SK-N-SH (cell line): ENCODE measurements at regions not wholly inside any gene's neighbourhood (a gene's known extent, or its start where the extent isn't known, plus 50 kb on each side); places are given as distances from the start of the nearest gene placed in this dataset.

Source experiments
- CTCF ChIA-PET: fragments of 300-600, 350-600 bp; formaldehyde crosslinking; extraction: SDS; loops from one replicate; lab custom pipeline; 2021; lab: Yijun Ruan, JAX
- POLR2A ChIA-PET: fragments of 350-600 bp; sonication (Branson Sonifier 250); formaldehyde crosslinking; extraction: SDS; loops from one replicate; lab custom pipeline; 2020; ENCODE audit warnings: antibody characterized with exemption, inconsistent platforms; lab: Yijun Ruan, JAX
- DNase-seq: peaks from one replicate; pipeline ENCODE4 v3.0.0; 2012
- H2AFZ ChIP-seq: fragments of 200-600 bp; sonication (generic); 2 replicates; pipeline ENCODE4 v1.8.1; 2016; ENCODE audit warnings: antibody characterized with exemption, mild to moderate bottlenecking, low read depth
- H3F3A ChIP-seq: fragments of 200-600 bp; sonication (generic); replicated peaks from 2 replicates; pipeline ENCODE3; 2016; ENCODE audit warnings: antibody characterized with exemption, mild to moderate bottlenecking; ENCODE audit not compliant: insufficient read depth
- H3K27ac ChIP-seq, 2 experiments: fragments of 200-500 bp in 1 of 2; fragments of 200-600 bp in 1 of 2; sonication (Bioruptor generic) in 1 of 2; sonication (generic), shearing (Covaris generic) in 1 of 2; 2 replicates each; pipeline versions ENCODE4 v1.5.1 to v1.6.1; 2014 to 2016; ENCODE audit warnings: low read depth in 2 of 2, inconsistent platforms in 1 of 2, low read length in 1 of 2, mild to moderate bottlenecking in 1 of 2, mixed read lengths in 1 of 2
- H3K27me3 ChIP-seq: fragments of 200-600 bp; sonication (generic), shearing (Covaris generic); 2 replicates; pipeline ENCODE4 v1.6.1; 2016; ENCODE audit warnings: mixed run types; ENCODE audit not compliant: insufficient read depth
- H3K36me3 ChIP-seq, 2 experiments: fragments of 200-500 bp in 1 of 2; fragments of 200-600 bp in 1 of 2; sonication (Bioruptor generic) in 1 of 2; sonication (generic) in 1 of 2; replicated peaks in 1 of 2; 2 replicates each; pipeline versions ENCODE3 to v1.5.1; 2014 to 2016; ENCODE audit warnings: low read length in 1 of 2, mild to moderate bottlenecking in 1 of 2; ENCODE audit not compliant: insufficient read depth in 2 of 2, control insufficient read depth in 1 of 2
- H3K4me1 ChIP-seq, 2 experiments: fragments of 200-500 bp in 1 of 2; fragments of 200-600 bp in 1 of 2; sonication (Bioruptor generic) in 1 of 2; sonication (generic), shearing (Covaris generic) in 1 of 2; 2 replicates each; pipeline versions ENCODE4 v1.5.1 to v1.6.1; 2014 to 2016; ENCODE audit warnings: low read depth in 1 of 2, low read length in 1 of 2, mixed run types in 1 of 2; ENCODE audit not compliant: insufficient read depth in 2 of 2, control insufficient read depth in 1 of 2
- H3K4me2 ChIP-seq: fragments of 200-600 bp; sonication (generic), shearing (Covaris generic); 2 replicates; pipeline ENCODE4 v1.6.1; 2017; ENCODE audit warnings: mixed run types
- H3K4me3 ChIP-seq, 2 experiments: fragments of 200-500 bp in 1 of 2; fragments of 200-600 bp in 1 of 2; sonication (Bioruptor generic) in 1 of 2; sonication (generic), shearing (Covaris generic) in 1 of 2; 2 replicates each; pipeline versions ENCODE4 v1.5.1 to v1.8.1; 2014 to 2016; ENCODE audit warnings: low read depth in 2 of 2, inconsistent platforms in 1 of 2, low read length in 1 of 2, mild to moderate bottlenecking in 1 of 2, mixed read lengths in 1 of 2, moderate library complexity in 1 of 2
- H3K79me2 ChIP-seq: fragments of 200-600 bp; sonication (generic); 2 replicates; pipeline ENCODE4 v1.8.1; 2017; ENCODE audit warnings: mild to moderate bottlenecking; ENCODE audit not compliant: insufficient read depth
- H3K9ac ChIP-seq: fragments of 200-600 bp; sonication (generic); 2 replicates; pipeline ENCODE4 v1.6.1; 2017; ENCODE audit warnings: mixed run types
- H3K9me2 ChIP-seq: fragments of 200-600 bp; sonication (generic); 2 replicates; pipeline ENCODE4 v1.6.1; 2017; ENCODE audit warnings: mixed run types
- H3K9me3 ChIP-seq: fragments of 200-600 bp; sonication (generic); 2 replicates; pipeline ENCODE4 v1.6.1; 2017; ENCODE audit warnings: mixed run types, mild to moderate bottlenecking, moderate library complexity
- H4K20me1 ChIP-seq: fragments of 200-600 bp; sonication (generic); 2 replicates; pipeline ENCODE4 v1.6.1; 2017; ENCODE audit warnings: mild to moderate bottlenecking, mixed run types; ENCODE audit not compliant: insufficient read depth
- ELF1 ChIP-seq: IDR thresholded peaks from 2 replicates; pipeline ENCODE4 v1.4.0; 2012
- EP300 ChIP-seq, 2 experiments: IDR thresholded peaks; 2 replicates each; pipeline versions ENCODE4 v1.4.0 to v1.6.1; 2012; ENCODE audit warnings: borderline replicate concordance in 1 of 2, low read depth in 1 of 2, low read length in 1 of 2
- EZH2phosphoT487 ChIP-seq: fragments of 200-600 bp; sonication (generic); IDR thresholded peaks from 2 replicates; pipeline ENCODE4 v1.6.1; 2017; ENCODE audit warnings: low read depth, mixed run types, mild to moderate bottlenecking, antibody characterized with exemption, moderate library complexity, borderline replicate concordance
- FOXM1 ChIP-seq: IDR thresholded peaks from 2 replicates; pipeline ENCODE4 v1.4.0; 2012; ENCODE audit warnings: low read depth, mild to moderate bottlenecking
- MEF2A ChIP-seq: IDR thresholded peaks from 2 replicates; pipeline ENCODE4 v1.4.0; 2012; ENCODE audit warnings: low read depth, borderline replicate concordance
- NFIC ChIP-seq: IDR thresholded peaks from 2 replicates; pipeline ENCODE4 v1.4.0; 2012; ENCODE audit warnings: borderline replicate concordance
- POLR2AphosphoS5 ChIP-seq: IDR thresholded peaks from 2 replicates; pipeline ENCODE4 v1.6.1; 2012; ENCODE audit warnings: low read depth, low read length
- RAD21 ChIP-seq: IDR thresholded peaks from 2 replicates; pipeline ENCODE4 v1.6.1; 2012; ENCODE audit warnings: mild to moderate bottlenecking, low read length
- RFX5 ChIP-seq: IDR thresholded peaks from 2 replicates; pipeline ENCODE4 v1.6.1; 2012; ENCODE audit warnings: mild to moderate bottlenecking, improper control_type of control experiment, low read length
- SIN3A ChIP-seq: IDR thresholded peaks from 2 replicates; pipeline ENCODE4 v1.6.1; 2012; ENCODE audit warnings: low read depth, mild to moderate bottlenecking, low read length, moderate library complexity, borderline replicate concordance
- SMC3 ChIP-seq: IDR thresholded peaks from 2 replicates; pipeline ENCODE4 v1.6.1; 2012; ENCODE audit warnings: low read depth, low read length, improper control_type of control experiment
- TAF1 ChIP-seq: IDR thresholded peaks from 2 replicates; pipeline ENCODE4 v1.6.1; 2012; ENCODE audit warnings: low read depth, mild to moderate bottlenecking, low read length, moderate library complexity, borderline replicate concordance
- TCF12 ChIP-seq: IDR thresholded peaks from 2 replicates; pipeline ENCODE4 v1.4.0; 2012
- YY1 ChIP-seq: IDR thresholded peaks from 2 replicates; pipeline ENCODE4 v1.4.0; 2012; ENCODE audit warnings: low read depth, mild to moderate bottlenecking
- WGBS: methylation state at CpG from one replicate; pipeline ENCODE4 v1.1.6; 2017; ENCODE audit warnings: low lambda C conversion rate; 5-methylcytosine and 5-hydroxymethylcytosine counted together
- TF ChIP-seq, protein P1 (sequence below): fragments of 150-350 bp; IDR thresholded peaks from 2 replicates; pipeline ENCODE4 v1.6.1; 2016; ENCODE audit warnings: mild to moderate bottlenecking, low read depth, low read length
- TF ChIP-seq, protein P2 (sequence below): IDR thresholded peaks from 2 replicates; pipeline ENCODE4 v1.4.0; 2012; ENCODE audit warnings: low read depth, borderline replicate concordance
- TF ChIP-seq, protein P3 (sequence below): fragments of 200-600 bp; sonication (generic); IDR thresholded peaks from 2 replicates; pipeline ENCODE4 v1.6.1; 2017; ENCODE audit warnings: antibody characterized with exemption, mild to moderate bottlenecking, moderate library complexity
- TF ChIP-seq, protein P4 (sequence below): IDR thresholded peaks from 2 replicates; pipeline ENCODE4 v1.4.0; 2012; ENCODE audit warnings: low read depth, borderline replicate concordance
- TF ChIP-seq, protein P5 (sequence below): fragments of 150-350 bp; IDR thresholded peaks from 2 replicates; pipeline ENCODE4 v1.6.1; 2017; ENCODE audit warnings: antibody characterized with exemption, low read length, low read depth, borderline replicate concordance
- TF ChIP-seq, protein P6 (sequence below): IDR thresholded peaks from 2 replicates; pipeline ENCODE4 v1.4.0; 2012; ENCODE audit warnings: low read depth

GRCh38 chr12:66963901-66964300 is 285.0 kb upstream of the GRIP1 start:
- no peaks in the 10 kb centered on the region for H3K27me3 ChIP-seq
- no peak overlapping the region for H3K4me3 ChIP-seq
- H3F3A ChIP-seq = no peaks in the 10 kb centered on the region
- no peak overlapping the region for H3K9ac ChIP-seq
- ChIA-PET CTCF (no interaction called here), POLR2A (no interaction called here)
- no peaks in the 10 kb centered on the region for H3K4me1 ChIP-seq
- H3K79me2 ChIP-seq = no peaks in the 10 kb centered on the region
- no peaks in the 10 kb centered on the region for H3K9me2 ChIP-seq
- 71% methylated on average over 4 of the region's 4 CpGs for WGBS
- no peak overlapping the region for H3K27ac ChIP-seq
- H4K20me1 ChIP-seq = no peaks in the 10 kb centered on the region
- no peaks in the 10 kb centered on the region for H3K36me3 ChIP-seq
- DNase-seq = no peak
- no peak overlapping the region for H2AFZ ChIP-seq
- no peaks in the 10 kb centered on the region for H3K9me3 ChIP-seq
- TF ChIP-seq EP300 (IDR thresholded peaks at IDR 0.05; ENCODE audit: borderline replicate concordance in 1 of 2, low read depth in 1 of 2, low read length in 1 of 2) (no peak), SIN3A (no peak), EZH2phosphoT487 (no peak), FOXM1 (no peak), POLR2AphosphoS5 (no peak), SMC3 (no peak), RFX5 (no peak), NFIC (no peak), TAF1 (no peak), MEF2A (no peak), TCF12 (no peak), ELF1 (no peak), RAD21 (no peak), YY1 (no peak)
- TF ChIP-seq, protein P1, sequence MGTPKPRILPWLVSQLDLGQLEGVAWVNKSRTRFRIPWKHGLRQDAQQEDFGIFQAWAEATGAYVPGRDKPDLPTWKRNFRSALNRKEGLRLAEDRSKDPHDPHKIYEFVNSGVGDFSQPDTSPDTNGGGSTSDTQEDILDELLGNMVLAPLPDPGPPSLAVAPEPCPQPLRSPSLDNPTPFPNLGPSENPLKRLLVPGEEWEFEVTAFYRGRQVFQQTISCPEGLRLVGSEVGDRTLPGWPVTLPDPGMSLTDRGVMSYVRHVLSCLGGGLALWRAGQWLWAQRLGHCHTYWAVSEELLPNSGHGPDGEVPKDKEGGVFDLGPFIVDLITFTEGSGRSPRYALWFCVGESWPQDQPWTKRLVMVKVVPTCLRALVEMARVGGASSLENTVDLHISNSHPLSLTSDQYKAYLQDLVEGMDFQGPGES = no peak
- TF ChIP-seq, protein P2, sequence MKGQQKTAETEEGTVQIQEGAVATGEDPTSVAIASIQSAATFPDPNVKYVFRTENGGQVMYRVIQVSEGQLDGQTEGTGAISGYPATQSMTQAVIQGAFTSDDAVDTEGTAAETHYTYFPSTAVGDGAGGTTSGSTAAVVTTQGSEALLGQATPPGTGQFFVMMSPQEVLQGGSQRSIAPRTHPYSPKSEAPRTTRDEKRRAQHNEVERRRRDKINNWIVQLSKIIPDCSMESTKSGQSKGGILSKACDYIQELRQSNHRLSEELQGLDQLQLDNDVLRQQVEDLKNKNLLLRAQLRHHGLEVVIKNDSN = no peak
- TF ChIP-seq, protein P3, sequence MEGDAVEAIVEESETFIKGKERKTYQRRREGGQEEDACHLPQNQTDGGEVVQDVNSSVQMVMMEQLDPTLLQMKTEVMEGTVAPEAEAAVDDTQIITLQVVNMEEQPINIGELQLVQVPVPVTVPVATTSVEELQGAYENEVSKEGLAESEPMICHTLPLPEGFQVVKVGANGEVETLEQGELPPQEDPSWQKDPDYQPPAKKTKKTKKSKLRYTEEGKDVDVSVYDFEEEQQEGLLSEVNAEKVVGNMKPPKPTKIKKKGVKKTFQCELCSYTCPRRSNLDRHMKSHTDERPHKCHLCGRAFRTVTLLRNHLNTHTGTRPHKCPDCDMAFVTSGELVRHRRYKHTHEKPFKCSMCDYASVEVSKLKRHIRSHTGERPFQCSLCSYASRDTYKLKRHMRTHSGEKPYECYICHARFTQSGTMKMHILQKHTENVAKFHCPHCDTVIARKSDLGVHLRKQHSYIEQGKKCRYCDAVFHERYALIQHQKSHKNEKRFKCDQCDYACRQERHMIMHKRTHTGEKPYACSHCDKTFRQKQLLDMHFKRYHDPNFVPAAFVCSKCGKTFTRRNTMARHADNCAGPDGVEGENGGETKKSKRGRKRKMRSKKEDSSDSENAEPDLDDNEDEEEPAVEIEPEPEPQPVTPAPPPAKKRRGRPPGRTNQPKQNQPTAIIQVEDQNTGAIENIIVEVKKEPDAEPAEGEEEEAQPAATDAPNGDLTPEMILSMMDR = no peak
- TF ChIP-seq, protein P4, sequence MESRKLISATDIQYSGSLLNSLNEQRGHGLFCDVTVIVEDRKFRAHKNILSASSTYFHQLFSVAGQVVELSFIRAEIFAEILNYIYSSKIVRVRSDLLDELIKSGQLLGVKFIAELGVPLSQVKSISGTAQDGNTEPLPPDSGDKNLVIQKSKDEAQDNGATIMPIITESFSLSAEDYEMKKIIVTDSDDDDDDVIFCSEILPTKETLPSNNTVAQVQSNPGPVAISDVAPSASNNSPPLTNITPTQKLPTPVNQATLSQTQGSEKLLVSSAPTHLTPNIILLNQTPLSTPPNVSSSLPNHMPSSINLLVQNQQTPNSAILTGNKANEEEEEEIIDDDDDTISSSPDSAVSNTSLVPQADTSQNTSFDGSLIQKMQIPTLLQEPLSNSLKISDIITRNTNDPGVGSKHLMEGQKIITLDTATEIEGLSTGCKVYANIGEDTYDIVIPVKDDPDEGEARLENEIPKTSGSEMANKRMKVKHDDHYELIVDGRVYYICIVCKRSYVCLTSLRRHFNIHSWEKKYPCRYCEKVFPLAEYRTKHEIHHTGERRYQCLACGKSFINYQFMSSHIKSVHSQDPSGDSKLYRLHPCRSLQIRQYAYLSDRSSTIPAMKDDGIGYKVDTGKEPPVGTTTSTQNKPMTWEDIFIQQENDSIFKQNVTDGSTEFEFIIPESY = no peak
- TF ChIP-seq, protein P5, sequence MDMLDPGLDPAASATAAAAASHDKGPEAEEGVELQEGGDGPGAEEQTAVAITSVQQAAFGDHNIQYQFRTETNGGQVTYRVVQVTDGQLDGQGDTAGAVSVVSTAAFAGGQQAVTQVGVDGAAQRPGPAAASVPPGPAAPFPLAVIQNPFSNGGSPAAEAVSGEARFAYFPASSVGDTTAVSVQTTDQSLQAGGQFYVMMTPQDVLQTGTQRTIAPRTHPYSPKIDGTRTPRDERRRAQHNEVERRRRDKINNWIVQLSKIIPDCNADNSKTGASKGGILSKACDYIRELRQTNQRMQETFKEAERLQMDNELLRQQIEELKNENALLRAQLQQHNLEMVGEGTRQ = no peak
- TF ChIP-seq, protein P6, sequence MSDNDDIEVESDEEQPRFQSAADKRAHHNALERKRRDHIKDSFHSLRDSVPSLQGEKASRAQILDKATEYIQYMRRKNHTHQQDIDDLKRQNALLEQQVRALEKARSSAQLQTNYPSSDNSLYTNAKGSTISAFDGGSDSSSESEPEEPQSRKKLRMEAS = no peak
- H3K4me2 ChIP-seq = no peak overlapping the region
